MM.1S (cell line): ENCODE measurements at regions not wholly inside any gene's neighbourhood (a gene's known extent, or its start where the extent isn't known, plus 50 kb on each side); places are given as distances from the start of the nearest gene placed in this dataset.

Experiments used
- EZH2 ChIP-seq: fragments of 300-600 bp; sonication (generic); optimal IDR thresholded peaks from 2 replicates; pipeline ENCODE3; 2017; ENCODE audit warnings: low read depth, mild to moderate bottlenecking, antibody characterized with exemption, low read length, mixed read lengths
- EZH2phosphoT487 ChIP-seq: fragments of 300-600 bp; sonication (generic); IDR thresholded peaks from 2 replicates; pipeline ENCODE4 v1.6.1; 2018; ENCODE audit warnings: antibody characterized with exemption, low read length
- TF ChIP-seq, protein P1 (sequence below): fragments of 300-600 bp; sonication (generic); IDR thresholded peaks from 2 replicates; pipeline ENCODE4 v1.5.1; 2016; ENCODE audit warnings: antibody characterized with exemption, low read length, mixed read lengths

DNA sequence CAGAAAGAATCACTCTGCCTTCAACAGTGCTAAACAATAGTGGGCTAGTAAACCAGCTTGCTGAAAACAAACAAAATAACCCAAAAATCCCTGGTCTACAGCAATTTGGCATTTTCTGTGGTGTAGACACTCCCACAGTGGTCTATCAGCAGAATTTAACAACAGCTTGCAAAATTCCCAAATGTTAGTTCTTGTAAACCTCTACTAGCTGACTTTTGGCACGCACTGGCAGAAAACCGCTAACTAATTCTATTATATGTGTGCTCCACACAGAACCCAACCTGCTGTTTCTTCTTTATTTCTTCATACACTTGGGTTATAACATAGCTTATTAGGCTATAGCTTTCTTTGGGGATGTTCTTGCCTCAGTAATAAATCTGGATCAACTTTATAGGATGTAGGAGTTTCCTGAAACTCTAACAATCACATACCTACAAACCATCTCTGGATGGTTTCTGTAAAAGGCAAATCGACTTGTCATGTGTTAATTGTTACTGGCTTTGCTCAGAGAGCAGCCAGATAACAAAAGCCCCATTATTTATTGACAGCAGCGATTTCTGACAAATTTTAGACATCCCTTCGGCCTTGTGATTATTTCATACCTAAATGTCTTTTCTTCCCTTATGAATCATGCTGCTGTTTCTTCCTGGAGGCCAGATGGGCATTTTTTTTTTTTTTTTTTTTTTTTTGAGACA, 82.7 kb upstream of the NAA35 start:
- TF ChIP-seq, protein P1, sequence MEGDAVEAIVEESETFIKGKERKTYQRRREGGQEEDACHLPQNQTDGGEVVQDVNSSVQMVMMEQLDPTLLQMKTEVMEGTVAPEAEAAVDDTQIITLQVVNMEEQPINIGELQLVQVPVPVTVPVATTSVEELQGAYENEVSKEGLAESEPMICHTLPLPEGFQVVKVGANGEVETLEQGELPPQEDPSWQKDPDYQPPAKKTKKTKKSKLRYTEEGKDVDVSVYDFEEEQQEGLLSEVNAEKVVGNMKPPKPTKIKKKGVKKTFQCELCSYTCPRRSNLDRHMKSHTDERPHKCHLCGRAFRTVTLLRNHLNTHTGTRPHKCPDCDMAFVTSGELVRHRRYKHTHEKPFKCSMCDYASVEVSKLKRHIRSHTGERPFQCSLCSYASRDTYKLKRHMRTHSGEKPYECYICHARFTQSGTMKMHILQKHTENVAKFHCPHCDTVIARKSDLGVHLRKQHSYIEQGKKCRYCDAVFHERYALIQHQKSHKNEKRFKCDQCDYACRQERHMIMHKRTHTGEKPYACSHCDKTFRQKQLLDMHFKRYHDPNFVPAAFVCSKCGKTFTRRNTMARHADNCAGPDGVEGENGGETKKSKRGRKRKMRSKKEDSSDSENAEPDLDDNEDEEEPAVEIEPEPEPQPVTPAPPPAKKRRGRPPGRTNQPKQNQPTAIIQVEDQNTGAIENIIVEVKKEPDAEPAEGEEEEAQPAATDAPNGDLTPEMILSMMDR: no peak
- no peak for TF ChIP-seq EZH2phosphoT487
- TF ChIP-seq EZH2: no peak
